ENCODE measurements at regions not wholly inside any gene's neighbourhood (a gene's known extent, or its start where the extent isn't known, plus 50 kb on each side); places are given as distances from the start of the nearest gene placed in this dataset.

GRCh38 chr18:39938676-39939608 is 2016.1 kb upstream of the PIK3C3 start:
- DNase-seq, result peak in 1 of 3 experiments; percentile 26

GRCh38 chr18:39935598-39935997 is 2019.4 kb upstream of the PIK3C3 start:
- no peak for DNase-seq

- DNase-seq, result no peak
Observed at GRCh38 chr18:39918847-39919246, 2036.2 kb upstream of the PIK3C3 start.

- no peak for DNase-seq
Observed at GRCh38 chr18:39913672-39914366, 2041.2 kb upstream of the PIK3C3 start.

- DNase-seq, result no peak
Observed at GRCh38 chr18:39911716-39912115, 2043.3 kb upstream of the PIK3C3 start.

GRCh38 chr18:39909706-39910105 is 2045.3 kb upstream of the PIK3C3 start:
- peak in 2 of 3 experiments; percentile 17 to 78 for DNase-seq

GRCh38 chr18:39886136-39886535 is 2068.9 kb upstream of the PIK3C3 start:
- no peak for DNase-seq

GRCh38 chr18:39872651-39873050 is 2082.4 kb upstream of the PIK3C3 start:
- DNase-seq, result peak in 1 of 3 experiments; percentile 21

GRCh38 chr18:39871961-39872360 is 2083.1 kb upstream of the PIK3C3 start:
- DNase-seq, result no peak

- DNase-seq, result no peak
Observed at GRCh38 chr18:39870591-39870990, 2084.4 kb upstream of the PIK3C3 start.

- DNase-seq, result no peak
Observed at GRCh38 chr18:39863916-39864315, 2091.1 kb upstream of the PIK3C3 start.

- DNase-seq, result no peak
Observed at GRCh38 chr18:39862341-39862740, 2092.7 kb upstream of the PIK3C3 start.

GRCh38 chr18:39854291-39854690 is 2100.7 kb upstream of the PIK3C3 start:
- no peak for DNase-seq

- no peak for DNase-seq
Observed at GRCh38 chr18:39846265-39846664, 2108.8 kb upstream of the PIK3C3 start.

GRCh38 chr18:39845631-39846030 is 2109.4 kb upstream of the PIK3C3 start:
- DNase-seq, result no peak

GRCh38 chr18:39845106-39845505 is 2109.9 kb upstream of the PIK3C3 start:
- no peak for DNase-seq

- DNase-seq, result no peak
Observed at GRCh38 chr18:39843546-39843945, 2111.5 kb upstream of the PIK3C3 start.

GRCh38 chr18:39842366-39842914 is 2112.6 kb upstream of the PIK3C3 start:
- peak in 2 of 3 experiments; percentile 30 to 59 for DNase-seq

- DNase-seq, result peak; percentile 44 to 97 (median 91)
Observed at GRCh38 chr18:39841482-39842365, 2113.3 kb upstream of the PIK3C3 start.

- DNase-seq, result peak in 1 of 3 experiments; percentile 89
Observed at GRCh38 chr18:39840856-39841481, 2114.1 kb upstream of the PIK3C3 start.

GRCh38 chr18:39840406-39840805 is 2114.6 kb upstream of the PIK3C3 start:
- DNase-seq, result peak in 1 of 3 experiments; percentile 43

- no peak for DNase-seq
Observed at GRCh38 chr18:39839782-39840181, 2115.3 kb upstream of the PIK3C3 start.

Data from NCI-H1417 (cell line).